Body of pancreas (tissue), 4 donors: ENCODE measurements at regions not wholly inside any gene's neighbourhood (a gene's known extent, or its start where the extent isn't known, plus 50 kb on each side); places are given as distances from the start of the nearest gene placed in this dataset.

Experiments used
- POLR2A ChIP-seq, 3 donors: fragments of 450-650 bp; IDR thresholded peaks; one replicate each; pipeline ENCODE4 v1.6.1; 2016; ENCODE audit warnings: antibody characterized with exemption in 3 of 3, mild to moderate bottlenecking in 2 of 3
- TF ChIP-seq, protein P1 (sequence below), 7 experiments: fragments of 450-650 bp in 4 of 7; fragments of 200-600 bp in 3 of 7; sonication (generic) in 3 of 7; IDR thresholded peaks; one replicate each; pipeline ENCODE4 v1.5.1; 2016 to 2019; ENCODE audit warnings: antibody characterized with exemption in 7 of 7

DNA sequence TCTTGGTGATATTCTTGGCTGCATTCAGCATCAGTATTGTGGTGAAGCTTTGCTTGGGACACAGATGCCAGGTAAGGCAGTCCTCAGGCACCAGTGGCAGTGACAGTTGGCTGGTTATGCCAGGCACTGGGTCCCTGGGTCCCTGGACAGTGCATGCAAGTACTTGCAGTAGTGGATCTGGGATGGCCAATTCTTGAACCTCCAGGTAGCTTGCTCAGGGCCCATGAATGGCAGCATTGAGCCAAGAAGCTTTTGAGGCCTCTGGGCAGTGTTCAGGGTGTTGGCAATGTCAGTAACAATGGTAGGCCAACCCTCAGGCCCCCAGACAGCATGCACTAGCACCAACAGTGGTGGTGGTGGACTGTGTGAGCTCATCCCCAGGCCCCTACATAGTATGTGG, 106.8 kb upstream of the ANXA10 start:
- TF ChIP-seq, protein P1, sequence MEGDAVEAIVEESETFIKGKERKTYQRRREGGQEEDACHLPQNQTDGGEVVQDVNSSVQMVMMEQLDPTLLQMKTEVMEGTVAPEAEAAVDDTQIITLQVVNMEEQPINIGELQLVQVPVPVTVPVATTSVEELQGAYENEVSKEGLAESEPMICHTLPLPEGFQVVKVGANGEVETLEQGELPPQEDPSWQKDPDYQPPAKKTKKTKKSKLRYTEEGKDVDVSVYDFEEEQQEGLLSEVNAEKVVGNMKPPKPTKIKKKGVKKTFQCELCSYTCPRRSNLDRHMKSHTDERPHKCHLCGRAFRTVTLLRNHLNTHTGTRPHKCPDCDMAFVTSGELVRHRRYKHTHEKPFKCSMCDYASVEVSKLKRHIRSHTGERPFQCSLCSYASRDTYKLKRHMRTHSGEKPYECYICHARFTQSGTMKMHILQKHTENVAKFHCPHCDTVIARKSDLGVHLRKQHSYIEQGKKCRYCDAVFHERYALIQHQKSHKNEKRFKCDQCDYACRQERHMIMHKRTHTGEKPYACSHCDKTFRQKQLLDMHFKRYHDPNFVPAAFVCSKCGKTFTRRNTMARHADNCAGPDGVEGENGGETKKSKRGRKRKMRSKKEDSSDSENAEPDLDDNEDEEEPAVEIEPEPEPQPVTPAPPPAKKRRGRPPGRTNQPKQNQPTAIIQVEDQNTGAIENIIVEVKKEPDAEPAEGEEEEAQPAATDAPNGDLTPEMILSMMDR (IDR thresholded peaks at IDR 0.05) = no peak
- TF ChIP-seq POLR2A (IDR thresholded peaks at IDR 0.05) = no peak
